ENCODE measurements at regions not wholly inside any gene's neighbourhood (a gene's known extent, or its start where the extent isn't known, plus 50 kb on each side); places are given as distances from the start of the nearest gene placed in this dataset.

DNA sequence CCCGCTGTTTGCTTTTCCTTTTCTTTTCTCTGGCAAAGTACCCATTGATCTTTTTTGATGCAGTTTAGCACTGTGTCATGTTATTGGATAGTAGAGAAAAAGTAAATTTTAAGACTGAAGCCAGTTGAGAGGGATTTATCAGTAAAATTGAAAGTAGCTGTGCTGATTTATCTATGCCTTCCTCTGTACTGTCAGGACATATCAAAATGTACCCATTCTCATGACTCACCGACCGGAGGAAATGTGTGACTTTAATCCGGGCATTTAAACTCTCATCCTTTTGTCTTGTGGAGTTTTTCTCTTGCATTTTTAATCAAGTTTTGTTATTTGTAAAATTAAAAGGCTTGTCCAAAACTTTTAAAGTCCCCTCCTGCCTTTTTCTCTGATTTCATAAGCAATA lies 276.6 kb upstream of the FMN2 start:
- no peak for DNase-seq (ENCODE audit: extremely low read depth, insufficient read length)
- TF ChIP-seq, protein P1, sequence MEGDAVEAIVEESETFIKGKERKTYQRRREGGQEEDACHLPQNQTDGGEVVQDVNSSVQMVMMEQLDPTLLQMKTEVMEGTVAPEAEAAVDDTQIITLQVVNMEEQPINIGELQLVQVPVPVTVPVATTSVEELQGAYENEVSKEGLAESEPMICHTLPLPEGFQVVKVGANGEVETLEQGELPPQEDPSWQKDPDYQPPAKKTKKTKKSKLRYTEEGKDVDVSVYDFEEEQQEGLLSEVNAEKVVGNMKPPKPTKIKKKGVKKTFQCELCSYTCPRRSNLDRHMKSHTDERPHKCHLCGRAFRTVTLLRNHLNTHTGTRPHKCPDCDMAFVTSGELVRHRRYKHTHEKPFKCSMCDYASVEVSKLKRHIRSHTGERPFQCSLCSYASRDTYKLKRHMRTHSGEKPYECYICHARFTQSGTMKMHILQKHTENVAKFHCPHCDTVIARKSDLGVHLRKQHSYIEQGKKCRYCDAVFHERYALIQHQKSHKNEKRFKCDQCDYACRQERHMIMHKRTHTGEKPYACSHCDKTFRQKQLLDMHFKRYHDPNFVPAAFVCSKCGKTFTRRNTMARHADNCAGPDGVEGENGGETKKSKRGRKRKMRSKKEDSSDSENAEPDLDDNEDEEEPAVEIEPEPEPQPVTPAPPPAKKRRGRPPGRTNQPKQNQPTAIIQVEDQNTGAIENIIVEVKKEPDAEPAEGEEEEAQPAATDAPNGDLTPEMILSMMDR (IDR thresholded peaks at IDR 0.05; ENCODE audit: insufficient read depth, low read length, poor library complexity, severe bottlenecking): no peak
- no peak overlapping the region for H3K4me3 ChIP-seq (replicated peaks; ENCODE audit: low read depth, low read length)

DNA sequence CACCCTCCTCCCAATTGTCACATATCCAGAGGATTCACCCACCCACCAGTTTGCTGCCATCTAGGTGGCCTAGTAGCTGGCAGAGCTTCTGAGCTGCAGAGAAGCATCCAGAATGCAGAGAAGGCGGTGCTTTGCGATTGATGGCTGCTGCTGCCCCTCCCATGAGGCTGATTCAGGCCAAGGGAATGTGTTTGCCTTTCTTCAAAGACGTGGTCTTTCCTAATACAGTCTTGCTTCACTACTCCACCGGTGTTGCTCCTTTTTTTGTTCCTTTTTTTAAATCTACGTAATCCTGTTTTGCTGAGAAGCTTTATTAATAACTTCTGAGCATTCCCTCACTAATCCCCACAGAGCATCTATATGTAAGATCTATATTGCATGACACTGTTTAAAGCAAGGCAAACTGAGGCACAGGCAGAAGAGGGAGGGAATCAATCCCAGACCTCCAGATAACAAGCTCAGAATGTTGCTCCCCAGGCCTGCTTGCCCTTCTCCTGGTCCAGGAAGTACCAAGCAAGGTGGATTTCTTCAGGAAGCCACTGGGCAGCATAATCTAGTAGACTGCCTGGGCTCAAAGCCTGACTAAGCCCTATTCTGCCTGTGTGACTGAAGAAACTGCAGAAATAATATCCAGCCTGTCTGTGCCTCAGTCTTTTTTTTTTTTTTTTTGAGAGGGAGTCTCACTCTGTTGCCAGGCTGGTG lies 275.5 kb upstream of the FMN2 start:
- TF ChIP-seq, protein P1 (IDR thresholded peaks at IDR 0.05; ENCODE audit: insufficient read depth, low read length, poor library complexity, severe bottlenecking): no peak
- H3K36me3 ChIP-seq (ENCODE audit: control insufficient read depth, insufficient read depth, low read length): no peaks in the 10 kb centered on the region
- H3K27me3 ChIP-seq (replicated peaks; ENCODE audit: control insufficient read depth, insufficient read depth, low read length): no peaks in the 10 kb centered on the region
- no peak overlapping the region for H3K4me3 ChIP-seq (replicated peaks; ENCODE audit: low read depth, low read length)
- DNase-seq (ENCODE audit: extremely low read depth, insufficient read length): no peak

More for the DNA sequence above, 276.6 kb upstream of the FMN2 start:
- Histone ChIP-seq H3K36me3 (ENCODE audit: control insufficient read depth, insufficient read depth, low read length) (no peaks in the 10 kb centered on the region), H3K27me3 (replicated peaks; ENCODE audit: control insufficient read depth, insufficient read depth, low read length) (no peaks in the 10 kb centered on the region)

DNA sequence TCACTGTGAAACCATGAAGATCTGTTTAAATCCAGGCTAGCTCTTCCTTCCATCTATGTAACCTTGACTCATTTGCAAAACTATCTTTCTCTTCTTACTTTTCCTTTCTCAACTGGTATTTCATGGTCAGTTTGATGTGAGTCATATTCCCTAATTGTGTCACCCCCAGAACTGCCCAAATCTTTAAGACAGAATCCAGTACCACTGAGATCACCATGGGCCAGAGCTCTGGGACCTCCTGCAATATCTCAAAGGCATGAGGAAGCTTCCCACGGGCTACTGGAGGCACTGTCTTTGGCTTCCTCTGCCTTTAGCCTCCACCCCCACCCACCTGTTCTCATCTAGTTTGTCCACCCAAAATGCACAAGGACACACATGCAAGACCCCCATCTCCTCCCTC lies 274.4 kb upstream of the FMN2 start:
- H3K36me3 ChIP-seq (ENCODE audit: control insufficient read depth, insufficient read depth, low read length): no peaks in the 10 kb centered on the region

DNA sequence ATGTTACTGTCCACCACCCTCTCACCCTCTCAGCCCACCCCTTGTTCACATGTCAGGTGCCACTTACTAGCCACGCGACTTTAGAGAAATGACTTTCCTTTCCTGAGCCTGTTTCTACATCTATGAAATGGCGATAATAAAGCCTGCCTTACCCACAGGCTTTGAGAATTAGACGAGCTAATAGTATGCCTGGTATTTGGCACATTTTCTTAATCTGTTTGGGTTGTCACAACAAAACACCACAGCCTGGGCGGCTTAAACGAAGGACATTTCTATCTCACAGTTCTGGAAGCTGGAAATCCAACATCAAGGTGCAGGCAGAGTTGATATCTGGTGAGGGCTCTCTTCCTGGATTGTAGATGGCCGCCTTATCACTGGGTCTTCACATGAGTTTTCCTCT lies 273.9 kb upstream of the FMN2 start:
- Histone ChIP-seq H3K4me3 (replicated peaks; ENCODE audit: low read depth, low read length) (no peak overlapping the region), H3K36me3 (ENCODE audit: control insufficient read depth, insufficient read depth, low read length) (no peaks in the 10 kb centered on the region), H3K27me3 (replicated peaks; ENCODE audit: control insufficient read depth, insufficient read depth, low read length) (no peaks in the 10 kb centered on the region)
- TF ChIP-seq, protein P1 (IDR thresholded peaks at IDR 0.05; ENCODE audit: insufficient read depth, low read length, poor library complexity, severe bottlenecking): no peak
- no peak for DNase-seq (ENCODE audit: extremely low read depth, insufficient read length)

More for the DNA sequence above, 274.4 kb upstream of the FMN2 start:
- Histone ChIP-seq H3K4me3 (replicated peaks; ENCODE audit: low read depth, low read length) (no peak overlapping the region), H3K27me3 (replicated peaks; ENCODE audit: control insufficient read depth, insufficient read depth, low read length) (no peaks in the 10 kb centered on the region)
- TF ChIP-seq, protein P1 (IDR thresholded peaks at IDR 0.05; ENCODE audit: insufficient read depth, low read length, poor library complexity, severe bottlenecking): no peak
- DNase-seq (ENCODE audit: extremely low read depth, insufficient read length): no peak

DNA sequence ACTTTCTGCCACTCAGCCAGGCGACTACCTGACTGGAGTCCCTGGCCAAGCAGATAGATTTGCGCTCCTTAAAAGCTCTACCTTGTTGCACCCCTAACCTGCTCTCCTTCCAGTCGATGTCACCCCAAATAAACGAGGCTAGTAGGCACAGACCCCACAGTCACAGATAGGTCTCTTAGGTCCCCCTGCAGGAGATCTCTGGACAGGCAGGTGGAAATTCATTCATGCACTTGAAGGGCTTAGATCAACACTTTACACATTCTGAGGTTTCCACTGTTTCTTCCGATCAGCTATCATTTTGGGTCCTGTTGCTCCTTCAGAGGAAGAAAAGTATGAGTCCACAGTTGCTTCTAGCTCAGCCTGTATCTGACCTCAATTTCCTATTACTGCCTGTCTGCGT lies 272.6 kb upstream of the FMN2 start:
- TF ChIP-seq, protein P1 (IDR thresholded peaks at IDR 0.05; ENCODE audit: insufficient read depth, low read length, poor library complexity, severe bottlenecking): no peak
- no peak for DNase-seq (ENCODE audit: extremely low read depth, insufficient read length)
- no peaks in the 10 kb centered on the region for H3K36me3 ChIP-seq (ENCODE audit: control insufficient read depth, insufficient read depth, low read length)
- no peaks in the 10 kb centered on the region for H3K27me3 ChIP-seq (replicated peaks; ENCODE audit: control insufficient read depth, insufficient read depth, low read length)
- H3K4me3 ChIP-seq (replicated peaks; ENCODE audit: low read depth, low read length): no peak overlapping the region
